GM18907 (cell line): ENCODE measurements at regions not wholly inside any gene's neighbourhood (a gene's known extent, or its start where the extent isn't known, plus 50 kb on each side); places are given as distances from the start of the nearest gene placed in this dataset.
"Not testable (repeated sequence)": the region's sequence is repeated elsewhere in the genome, so short reads cannot be mapped to it uniquely, and the experiment has no call there.

Source experiments
- ATAC-seq: cut with Tn5 transposase; IDR thresholded peaks from one replicate; pipeline ENCODE4 v1.9.1; 2021; ENCODE audit warnings: mild to moderate bottlenecking, moderate library complexity; ENCODE audit not compliant: unreplicated experiment

DNA sequence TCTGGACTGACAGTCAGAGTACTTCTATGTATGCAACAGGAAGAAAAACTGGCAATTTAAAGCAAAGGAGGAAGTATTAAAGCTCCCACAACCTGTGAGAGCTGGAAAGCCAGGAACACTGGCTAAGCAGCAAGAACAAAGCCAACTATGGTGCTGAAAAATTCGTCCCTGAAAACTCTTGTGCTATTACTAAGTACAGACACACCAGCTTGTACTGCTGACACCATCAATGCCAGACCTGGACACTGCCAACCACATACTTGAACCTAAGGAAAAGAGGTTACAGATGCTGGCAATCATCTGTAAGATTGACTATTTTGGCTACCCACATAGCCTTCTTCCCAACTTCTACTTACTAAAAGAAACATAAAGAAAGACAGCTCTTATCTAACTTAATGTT is 1110.6 kb downstream of the SORCS3 start:
- ATAC-seq: no peak

DNA sequence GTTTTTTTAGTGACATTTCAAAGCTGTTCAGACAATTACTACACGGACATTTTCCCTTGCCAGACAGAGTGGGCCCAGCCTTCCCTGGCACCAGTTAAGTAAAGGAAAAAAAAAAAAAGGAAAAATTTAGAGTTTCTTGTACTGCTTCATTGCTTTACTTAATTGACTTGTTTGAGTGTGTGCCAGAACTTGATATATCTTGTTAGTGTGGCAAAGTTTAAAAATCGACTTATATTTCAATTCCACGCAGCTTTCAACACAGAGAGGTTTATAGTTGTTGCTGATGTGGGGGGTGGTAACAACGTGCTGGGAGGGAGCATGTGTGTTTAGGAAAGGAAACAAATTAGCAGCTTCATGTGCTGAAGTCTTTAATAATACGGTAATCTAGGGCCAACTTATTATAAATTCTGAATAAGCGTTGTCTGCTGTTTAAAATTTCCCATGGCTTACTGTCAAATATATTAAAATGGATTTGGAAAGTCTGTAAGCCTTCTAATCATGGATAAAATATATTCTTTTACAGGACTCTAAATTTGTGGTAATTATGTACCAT is 1104.6 kb downstream of the SORCS3 start:
- ATAC-seq: no peak

DNA sequence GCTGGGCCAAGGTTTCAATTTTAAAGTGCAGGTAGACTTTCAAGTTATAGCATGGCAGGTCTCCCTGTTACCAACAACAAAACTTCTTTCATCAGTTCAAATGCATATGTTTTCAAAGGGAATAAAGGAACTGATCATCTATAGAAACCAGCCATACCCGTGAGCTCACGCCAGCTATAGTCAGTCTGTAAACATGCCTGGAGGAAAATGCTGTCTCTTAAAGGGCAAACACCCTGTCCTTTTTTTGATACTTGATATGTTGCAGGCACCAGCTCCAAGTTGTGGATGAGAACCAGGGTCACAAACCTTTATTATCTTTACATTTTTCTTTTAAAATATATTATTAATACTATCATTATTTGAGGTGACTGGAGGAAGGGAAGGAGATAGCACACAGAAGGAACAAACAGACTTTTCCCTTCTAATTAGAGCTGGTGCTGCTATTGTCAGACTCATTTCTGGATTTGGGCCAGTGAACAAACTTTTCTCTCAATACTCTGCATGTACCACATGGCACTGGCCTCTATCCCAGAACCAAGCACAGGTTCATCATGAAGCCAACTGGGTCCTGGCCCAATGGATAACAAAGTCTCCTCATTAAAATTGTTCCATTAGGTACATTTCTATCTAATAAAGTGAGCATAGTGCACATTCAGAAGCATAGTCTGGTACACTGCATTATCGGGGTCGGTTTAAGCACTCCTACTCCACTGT is 1102.4 kb downstream of the SORCS3 start:
- ATAC-seq: no peak

DNA sequence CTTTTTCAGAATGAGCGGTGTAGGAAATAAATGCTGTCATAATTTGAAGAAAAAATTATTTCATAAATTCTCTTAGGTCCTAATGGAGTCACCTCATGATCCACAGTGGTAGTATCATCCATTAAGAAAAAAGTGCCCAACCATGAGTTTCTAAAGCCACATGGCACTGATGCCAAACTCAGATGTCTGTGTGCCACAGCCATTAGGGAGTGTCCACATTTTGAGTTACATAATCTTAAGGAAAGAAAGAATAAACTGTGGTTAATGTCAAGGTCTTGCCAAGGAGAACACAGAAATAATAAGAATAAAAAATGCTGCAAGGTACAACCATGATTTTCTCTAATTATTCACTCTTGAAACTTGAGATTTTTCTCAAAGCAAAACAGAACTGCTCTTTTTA is 1101.8 kb downstream of the SORCS3 start:
- ATAC-seq: no peak

DNA sequence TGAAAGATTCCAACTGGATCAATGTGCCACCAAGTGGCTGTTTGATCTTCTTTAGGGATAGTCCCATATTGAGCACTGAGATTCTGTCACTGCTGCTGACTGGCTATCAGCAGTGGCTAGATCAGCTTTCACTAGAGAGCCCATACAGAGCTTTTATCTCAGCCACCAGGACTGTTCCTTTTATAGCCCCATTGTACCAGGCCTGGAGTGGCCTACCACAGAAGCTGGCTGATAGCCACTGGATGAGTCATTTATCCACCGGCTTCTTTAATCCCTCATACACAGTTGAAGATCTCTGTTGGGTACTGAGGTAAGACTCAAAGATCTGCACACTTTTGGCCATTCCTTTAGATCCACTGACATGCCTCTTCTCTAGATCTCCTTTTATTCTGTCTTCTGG is 1101.1 kb downstream of the SORCS3 start:
- no peak for ATAC-seq

DNA sequence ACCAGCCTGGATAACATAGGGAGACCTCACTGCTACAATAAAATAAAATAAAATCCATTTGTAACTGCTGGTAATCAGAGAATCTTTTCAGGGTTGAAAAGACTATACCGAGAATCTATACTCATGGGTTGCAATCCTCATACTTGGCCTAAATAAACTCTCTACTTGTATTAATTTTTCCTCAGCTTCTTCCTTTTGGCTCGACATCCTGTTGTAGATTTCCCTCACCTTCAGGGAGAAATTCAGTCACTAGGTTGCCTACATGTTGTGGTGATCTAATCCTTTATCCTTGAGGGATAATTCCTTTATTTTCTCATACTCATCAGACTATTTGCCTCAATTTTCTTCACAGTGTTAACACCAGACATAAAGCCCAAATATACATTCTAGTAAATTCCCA is 1093.4 kb downstream of the SORCS3 start:
- no peak for ATAC-seq

DNA sequence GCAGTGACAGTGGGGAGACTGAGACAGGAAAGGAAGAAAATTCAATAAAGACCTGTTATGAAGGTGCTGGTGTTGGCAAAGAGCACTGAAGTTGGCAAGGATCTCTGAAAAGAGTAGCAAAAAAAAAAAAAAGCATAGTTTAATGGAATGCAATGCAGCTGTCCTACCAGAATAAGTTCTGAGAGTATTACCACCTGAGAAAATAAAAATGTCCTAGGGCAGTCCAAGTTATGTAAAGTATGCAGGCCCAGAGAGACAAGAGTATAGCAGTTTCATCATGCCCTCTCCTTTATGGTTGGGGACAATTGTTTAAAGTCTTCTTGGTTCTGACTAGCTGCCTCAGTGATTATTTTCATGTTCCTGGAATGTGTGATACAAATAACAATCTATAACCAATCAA is 1092.8 kb downstream of the SORCS3 start:
- no peak for ATAC-seq

DNA sequence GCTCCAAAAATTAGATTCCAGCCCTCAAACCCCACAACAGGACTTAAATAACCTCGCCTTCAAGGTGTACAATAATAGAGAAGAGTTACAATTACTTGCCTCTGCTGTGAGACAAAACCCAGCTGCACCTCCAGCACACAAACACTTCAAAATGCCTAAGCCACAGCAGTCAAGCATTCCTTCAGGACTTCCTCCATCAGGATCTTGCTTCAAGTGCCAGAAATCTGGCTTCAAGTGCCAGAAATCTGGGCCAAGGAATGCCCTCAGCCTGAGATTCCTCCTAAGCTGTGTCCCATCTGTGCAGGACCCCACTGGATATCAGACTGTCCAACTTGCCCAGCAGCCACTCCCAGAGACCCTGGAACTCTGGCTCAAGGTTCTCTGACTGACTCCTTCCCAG is 1088.3 kb downstream of the SORCS3 start:
- ATAC-seq: no peak

DNA sequence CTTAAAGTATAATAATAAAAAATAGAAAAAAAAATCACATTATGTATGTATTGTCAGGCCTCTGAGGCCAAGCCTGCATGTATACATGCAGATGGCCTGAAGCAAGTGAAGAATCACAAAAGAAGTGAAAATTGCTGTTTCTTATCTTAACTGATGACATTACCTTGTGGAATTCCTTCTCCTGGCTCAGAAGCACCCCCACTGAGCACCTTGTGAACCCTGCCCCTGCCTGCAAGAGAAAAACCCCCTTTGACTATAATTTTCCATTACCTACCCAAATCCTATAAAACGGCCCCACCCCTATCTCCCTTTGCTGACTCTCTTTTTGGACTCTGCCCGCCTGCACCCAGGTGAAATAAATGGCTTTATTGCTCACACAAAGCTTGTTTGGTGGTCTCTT is 1086.5 kb downstream of the SORCS3 start:
- ATAC-seq: not testable (repeated sequence)

DNA sequence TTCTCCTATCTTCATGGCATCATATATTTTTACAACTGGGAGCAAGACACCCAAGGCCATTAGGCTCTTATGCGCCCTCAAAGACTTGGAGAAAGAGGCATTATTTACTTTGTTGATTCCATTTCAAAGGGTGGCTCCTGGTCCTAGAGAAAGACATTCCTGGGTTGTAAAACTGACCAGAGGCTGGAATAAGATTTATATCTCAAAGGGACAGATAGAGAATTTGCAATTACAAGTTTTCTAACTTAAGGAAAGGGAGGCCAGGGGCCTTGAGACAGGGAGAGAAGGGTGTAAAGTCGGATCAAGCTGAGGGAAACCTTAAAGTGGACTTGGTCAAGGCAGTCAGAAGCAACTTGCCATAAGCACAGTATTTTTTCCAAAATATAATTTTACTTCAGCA is 1086.0 kb downstream of the SORCS3 start:
- ATAC-seq: no peak

DNA sequence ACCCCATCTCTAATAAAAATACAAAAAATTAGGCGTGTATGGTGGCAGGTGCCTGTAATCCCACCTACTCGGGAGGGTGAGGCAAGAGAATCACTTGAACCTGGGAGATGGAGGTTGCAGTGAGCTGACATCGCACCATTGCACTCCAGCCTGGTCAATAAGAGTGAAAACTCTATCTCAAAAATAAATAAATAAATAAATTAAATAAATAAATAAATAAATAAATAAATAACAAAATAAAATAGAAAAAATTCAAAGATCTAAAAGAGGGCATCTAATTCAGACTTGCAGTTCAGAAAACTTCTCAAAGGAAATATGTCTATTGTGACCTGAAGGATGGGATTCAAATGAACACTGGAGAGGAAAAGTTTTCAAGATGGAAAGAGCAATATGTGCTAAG is 1085.1 kb downstream of the SORCS3 start:
- ATAC-seq: no peak

DNA sequence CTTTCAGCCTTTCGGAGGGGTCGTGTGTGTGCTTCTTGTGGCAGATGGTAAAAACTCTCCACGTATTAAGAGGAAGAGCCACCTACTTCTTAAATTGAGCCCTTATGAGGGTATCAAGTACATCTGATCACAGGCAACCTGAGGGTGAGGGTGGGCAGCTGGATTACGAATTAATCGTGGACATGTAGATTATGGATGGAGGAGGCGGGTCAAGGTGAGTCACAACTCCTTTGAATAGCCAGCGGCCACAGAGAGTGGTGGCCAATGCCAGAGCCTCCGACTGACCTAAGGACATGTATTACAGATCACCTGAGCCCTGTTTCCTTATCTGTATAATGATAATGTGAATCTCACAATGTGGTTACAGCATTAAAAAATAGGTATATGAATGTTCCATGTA is 1083.9 kb downstream of the SORCS3 start:
- no peak for ATAC-seq

DNA sequence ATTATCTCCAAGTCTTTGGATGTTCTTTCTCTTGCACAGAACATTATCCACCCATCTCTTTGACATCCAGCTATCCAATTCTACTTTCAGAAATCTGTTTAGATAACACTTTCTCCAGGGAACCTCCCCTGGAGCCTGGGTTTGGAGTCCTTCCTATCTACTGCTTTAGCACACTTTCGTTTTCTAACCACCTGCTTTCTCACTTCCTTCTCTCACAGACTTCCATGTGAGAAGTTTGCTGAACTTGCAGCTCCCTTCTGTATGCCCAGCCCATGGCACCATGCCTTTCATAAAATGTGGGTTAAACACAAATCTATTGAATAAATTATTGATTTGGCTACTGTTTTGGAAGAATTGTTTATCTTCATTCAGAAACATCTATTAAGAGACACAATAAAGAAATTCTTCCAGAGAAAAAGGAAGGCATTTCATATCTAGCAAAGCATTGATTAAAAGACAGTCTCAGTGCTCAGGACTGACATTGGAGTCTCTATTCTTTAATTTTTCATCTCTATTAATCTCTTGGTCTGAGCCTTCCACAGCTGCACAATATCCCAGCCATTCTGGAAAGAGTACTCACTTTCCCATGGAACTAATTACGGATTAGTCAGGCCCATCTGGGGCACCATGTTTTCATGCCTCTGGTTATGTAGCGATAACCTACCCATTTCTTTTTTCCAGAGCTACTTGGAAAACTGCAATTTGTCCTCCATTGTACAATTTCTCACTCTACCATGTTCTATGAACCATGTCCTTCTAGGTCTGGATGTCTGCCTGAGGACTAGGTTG is 1077.3 kb downstream of the SORCS3 start:
- no peak for ATAC-seq

DNA sequence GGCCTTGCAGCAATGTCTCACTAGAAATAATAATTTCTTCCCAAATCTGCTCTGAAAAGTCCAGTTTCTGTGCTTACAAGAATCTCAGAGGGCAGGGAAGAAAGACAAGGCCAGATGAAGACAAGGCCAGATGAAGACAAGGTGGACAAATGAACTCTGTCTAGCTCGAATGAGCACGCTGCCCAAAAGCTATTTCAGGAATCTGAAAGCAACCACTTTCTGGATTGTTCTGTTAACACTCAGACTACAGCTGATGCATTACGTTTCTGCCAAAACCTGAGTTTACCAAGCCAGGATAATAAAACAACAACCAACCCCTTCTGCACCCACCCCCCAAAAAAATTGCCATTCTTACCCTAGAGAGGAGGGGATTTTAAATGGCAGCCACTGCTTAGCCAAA is 1073.6 kb downstream of the SORCS3 start:
- no peak for ATAC-seq

DNA sequence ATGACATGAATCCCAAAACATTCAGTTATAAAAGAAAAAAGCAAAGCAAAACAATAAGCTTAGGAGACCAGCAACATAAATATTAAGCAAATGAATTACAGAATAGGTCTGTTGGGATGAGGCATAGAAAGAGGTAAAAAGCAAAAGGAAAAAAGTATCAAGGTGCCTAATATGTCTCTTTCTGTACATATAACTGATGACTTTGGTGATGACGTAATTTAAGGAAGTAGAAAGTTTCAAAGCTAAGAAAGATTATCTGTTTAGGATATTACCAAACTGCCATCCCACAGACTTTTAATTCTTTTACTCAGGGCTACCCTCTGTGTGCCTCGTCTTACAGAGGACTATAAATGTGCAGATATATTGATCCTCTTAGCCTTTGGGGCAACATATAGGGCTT is 1066.5 kb downstream of the SORCS3 start:
- ATAC-seq: no peak

DNA sequence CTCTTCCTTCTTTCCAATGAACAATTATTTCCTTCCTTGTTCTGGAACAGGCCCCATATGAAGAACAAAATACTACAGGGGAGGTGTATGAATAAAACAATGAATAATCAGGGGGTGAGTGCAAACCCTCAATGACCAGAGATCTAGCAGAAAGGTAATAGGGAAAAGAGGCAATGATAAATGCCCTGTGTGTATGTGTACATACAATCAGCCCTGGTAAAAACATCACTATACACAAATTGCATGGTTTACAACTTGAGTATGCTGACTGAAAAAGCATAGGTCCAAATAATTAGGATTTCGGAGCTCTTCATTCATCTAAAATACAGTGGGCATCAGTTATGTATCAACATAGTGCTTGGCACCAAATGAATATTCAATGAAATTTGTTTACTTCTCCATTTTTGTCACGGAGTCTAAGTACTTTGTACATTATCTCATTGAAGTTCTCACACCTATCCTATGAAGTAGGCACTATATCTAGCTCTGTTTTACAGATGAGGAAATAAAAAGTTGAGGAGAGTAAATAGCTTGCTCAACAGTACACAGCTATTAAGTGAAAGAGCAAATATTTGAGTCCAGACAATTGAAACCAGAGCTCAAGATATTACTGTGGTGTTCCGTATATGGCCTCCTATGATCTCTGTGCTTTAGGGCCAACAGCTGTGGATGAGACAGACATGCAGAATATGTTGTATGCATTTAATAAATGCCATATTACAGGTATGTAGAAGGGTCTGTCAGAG is 1065.4 kb downstream of the SORCS3 start:
- ATAC-seq: no peak

DNA sequence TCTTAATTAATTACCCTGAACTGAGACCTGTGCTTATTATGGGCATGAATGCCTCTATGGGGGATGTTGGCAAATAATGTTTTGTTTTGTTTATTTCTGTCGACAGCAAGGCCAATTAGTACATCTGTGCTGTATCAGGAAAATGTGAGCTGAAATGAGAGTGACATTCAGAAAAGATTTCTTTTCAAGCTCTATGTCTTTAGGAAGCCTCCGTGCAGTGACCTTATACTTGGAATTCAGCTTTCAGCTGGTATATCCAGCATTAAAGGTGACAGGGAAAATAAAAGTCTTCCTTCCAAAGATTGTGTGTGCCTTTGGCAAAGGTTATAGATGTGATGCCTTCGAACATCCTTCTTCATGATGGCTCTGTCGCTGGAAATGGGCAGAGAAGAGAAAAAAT is 1061.1 kb downstream of the SORCS3 start:
- no peak for ATAC-seq

DNA sequence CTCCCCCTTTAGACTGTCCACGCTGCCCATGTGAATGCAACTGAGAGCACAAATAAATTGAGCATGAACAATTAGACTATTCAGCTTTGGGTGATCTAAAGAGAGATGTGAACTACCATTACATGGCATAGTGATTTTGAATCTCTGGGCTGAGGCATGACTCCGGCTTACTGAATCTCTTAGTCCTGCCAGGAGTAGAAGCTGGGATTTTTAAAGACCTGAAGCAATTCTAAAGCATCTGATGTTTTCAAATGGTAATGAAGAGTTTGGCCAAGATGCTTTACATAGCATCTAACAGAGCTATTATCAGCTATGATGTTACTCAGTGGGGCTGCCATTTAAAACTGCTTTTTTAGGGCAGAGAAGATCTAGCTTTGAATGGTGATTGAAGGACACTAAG is 1059.1 kb downstream of the SORCS3 start:
- no peak for ATAC-seq

DNA sequence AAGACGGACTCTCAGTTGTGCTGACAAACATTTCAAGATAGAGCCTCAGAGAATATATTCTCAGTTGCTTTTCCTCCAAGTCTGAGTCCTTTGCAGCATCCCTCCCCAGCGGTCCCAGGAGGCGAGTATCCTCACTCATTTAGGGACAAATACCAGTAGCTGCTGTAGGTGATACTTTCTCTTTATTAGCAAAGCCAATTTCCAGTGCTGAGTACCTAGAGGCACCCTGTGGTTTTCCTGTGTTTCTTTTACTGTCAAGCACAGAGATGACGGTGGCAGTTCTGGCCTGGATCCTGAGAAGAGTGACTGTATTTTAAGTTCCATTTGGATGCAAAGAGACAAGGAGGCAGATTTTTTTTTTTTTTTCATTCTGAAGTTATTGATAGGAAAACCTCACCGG is 1058.4 kb downstream of the SORCS3 start:
- no peak for ATAC-seq

DNA sequence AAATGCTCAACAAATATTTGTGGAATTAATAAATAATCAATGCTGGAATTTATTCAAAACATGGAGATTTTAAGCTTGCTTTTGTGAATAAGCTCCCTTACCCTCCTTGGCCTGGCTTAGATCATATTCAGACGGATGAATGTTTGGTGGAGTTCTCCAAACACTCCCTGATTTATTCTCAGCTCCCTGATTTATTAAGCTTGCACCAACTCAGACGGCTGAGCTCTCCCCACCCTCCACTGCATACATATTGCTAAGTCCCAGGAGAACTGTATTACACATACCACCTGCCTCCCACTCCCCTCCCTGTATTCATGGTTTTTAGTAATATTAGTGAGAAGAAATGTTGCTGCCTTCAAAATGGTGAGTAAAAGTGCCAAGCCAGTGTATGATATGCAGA is 1057.5 kb downstream of the SORCS3 start:
- no peak for ATAC-seq

DNA sequence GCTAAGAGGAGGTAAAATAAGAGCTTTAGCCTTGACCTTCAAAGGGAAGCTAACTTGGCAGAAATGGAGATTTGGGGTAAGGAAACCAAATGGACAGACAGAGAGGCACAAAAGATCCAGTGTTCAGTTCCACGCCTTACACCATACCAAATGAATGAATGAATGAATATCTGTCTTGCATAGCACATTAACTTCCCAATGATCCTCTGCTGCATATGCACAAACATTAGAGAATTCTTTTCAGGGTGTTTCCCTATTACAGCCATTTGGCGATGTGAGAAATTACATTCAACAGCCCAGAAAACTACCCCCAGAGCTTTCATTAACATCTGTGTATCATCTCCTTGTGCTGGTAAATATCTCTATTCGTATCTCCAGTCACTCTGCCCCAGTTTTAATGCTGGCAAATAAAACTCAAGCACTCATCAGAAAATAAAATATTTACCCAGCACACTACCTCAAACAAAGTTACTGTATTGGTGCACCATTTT is 1056.2 kb downstream of the SORCS3 start:
- no peak for ATAC-seq
